A673 (cell line): ENCODE measurements at regions not wholly inside any gene's neighbourhood (a gene's known extent, or its start where the extent isn't known, plus 50 kb on each side); places are given as distances from the start of the nearest gene placed in this dataset.
"Not testable (repeated sequence)": the region's sequence is repeated elsewhere in the genome, so short reads cannot be mapped to it uniquely, and the experiment has no call there.

Experiments used
- EZH2 ChIP-seq: fragments of 200-600 bp; sonication (generic); IDR thresholded peaks from 2 replicates; pipeline ENCODE4 v1.6.1; 2017; ENCODE audit warnings: borderline replicate concordance, low read depth, mild to moderate bottlenecking, mixed read lengths, antibody characterized with exemption, low read length; ENCODE audit not compliant: poor library complexity, severe bottlenecking
- TF ChIP-seq, protein P1 (sequence below): fragments of 300-800, 200-600 bp; sonication (generic); conservative IDR thresholded peaks from 2 replicates; pipeline ENCODE4 v1.5.1; 2017; ENCODE audit warnings: low read depth, mild to moderate bottlenecking, antibody characterized with exemption, low read length, moderate library complexity, mixed read lengths

DNA sequence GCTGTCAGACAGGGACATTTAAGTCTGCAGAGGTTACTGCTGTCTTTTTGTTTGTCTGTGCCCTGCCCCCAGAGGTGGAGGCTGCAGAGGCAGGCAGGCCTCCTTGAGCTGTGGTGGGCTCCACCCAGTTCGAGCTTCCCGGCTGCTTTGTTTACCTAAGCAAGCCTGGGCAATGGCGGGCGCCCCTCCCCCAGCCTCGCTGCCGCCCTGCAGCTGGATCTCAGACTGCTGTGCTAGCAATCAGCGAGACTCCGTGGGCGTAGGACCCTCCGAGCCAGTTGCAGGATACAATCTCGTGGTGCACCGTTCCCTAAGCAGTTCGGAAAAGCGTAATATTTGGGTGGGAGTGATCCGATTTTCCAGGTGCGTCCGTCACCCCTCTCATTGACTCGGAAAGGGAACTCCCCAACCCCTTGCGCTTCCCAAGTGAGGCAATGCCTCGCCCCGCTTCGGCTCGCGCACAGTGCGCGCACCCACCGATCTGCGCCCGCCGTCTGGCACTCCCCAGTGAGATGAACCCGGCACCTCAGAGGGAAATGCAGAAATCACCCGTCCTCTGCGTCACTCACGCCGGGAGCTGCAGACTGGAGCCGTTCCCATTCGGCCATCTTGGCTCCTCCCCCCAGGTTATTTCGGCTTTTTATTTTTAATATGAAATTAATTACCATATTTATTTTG lies 217.8 kb upstream of the EPHA7 start:
- TF ChIP-seq EZH2, result not testable (repeated sequence)
- TF ChIP-seq, protein P1, sequence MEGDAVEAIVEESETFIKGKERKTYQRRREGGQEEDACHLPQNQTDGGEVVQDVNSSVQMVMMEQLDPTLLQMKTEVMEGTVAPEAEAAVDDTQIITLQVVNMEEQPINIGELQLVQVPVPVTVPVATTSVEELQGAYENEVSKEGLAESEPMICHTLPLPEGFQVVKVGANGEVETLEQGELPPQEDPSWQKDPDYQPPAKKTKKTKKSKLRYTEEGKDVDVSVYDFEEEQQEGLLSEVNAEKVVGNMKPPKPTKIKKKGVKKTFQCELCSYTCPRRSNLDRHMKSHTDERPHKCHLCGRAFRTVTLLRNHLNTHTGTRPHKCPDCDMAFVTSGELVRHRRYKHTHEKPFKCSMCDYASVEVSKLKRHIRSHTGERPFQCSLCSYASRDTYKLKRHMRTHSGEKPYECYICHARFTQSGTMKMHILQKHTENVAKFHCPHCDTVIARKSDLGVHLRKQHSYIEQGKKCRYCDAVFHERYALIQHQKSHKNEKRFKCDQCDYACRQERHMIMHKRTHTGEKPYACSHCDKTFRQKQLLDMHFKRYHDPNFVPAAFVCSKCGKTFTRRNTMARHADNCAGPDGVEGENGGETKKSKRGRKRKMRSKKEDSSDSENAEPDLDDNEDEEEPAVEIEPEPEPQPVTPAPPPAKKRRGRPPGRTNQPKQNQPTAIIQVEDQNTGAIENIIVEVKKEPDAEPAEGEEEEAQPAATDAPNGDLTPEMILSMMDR, result not testable (repeated sequence)
